HCT116 (cell line): ENCODE measurements at regions not wholly inside any gene's neighbourhood (a gene's known extent, or its start where the extent isn't known, plus 50 kb on each side); places are given as distances from the start of the nearest gene placed in this dataset.

Experiments
- ATAC-seq: fragments of 200-7000 bp; cut with Tn5 transposase; 2 replicates; pipeline ENCODE4 v1.9.1; 2020; ENCODE audit warnings: mild to moderate bottlenecking, moderate library complexity
- BruUV-seq: library from RNA; stranded (reverse); fragments of 400-500 nt; replicated peaks from 2 replicates; lab custom pipeline; 2021; lab: Mats Ljungman, UMichigan
- CTCF ChIA-PET: fragments of 300-600 bp; sonication (Branson Sonifier 250); formaldehyde crosslinking; loops from one replicate; lab custom pipeline; 2021; ENCODE audit warnings: antibody characterized with exemption; lab: Charles Lee
- POLR2A ChIA-PET: fragments of 300-600, 350-600 bp; sonication (Branson Sonifier 250); formaldehyde crosslinking; loops from one replicate; lab custom pipeline; 2021; ENCODE audit warnings: antibody characterized with exemption; lab: Charles Lee
- RAD21 ChIA-PET, 2 experiments: fragments of 300-600 bp; sonication (Branson Sonifier 250); formaldehyde crosslinking; loops; one replicate each; lab custom pipeline; 2023; ENCODE audit warnings: low total read pairs in 2 of 2; ENCODE audit not compliant: uncharacterized antibody in 2 of 2, unreplicated experiment in 2 of 2, low non-redundant PET in 1 of 2; lab: Charles Lee
- DNase-seq: peaks from one replicate; pipeline ENCODE4 v3.0.0-alpha.2; 2010; ENCODE audit warnings: low read depth, low spot score
- H2AFZ ChIP-seq: fragments of 200-600 bp; shearing (Covaris generic), sonication (generic); 2 replicates; pipeline ENCODE4 v1.6.1; 2017; ENCODE audit warnings: low read depth, mixed run types, mixed read lengths, antibody characterized with exemption, low read length; ENCODE audit not compliant: poor library complexity, severe bottlenecking
- H3K27ac ChIP-seq: 2 replicates; pipeline ENCODE4 v1.5.1; 2012; ENCODE audit warnings: low read depth, low read length
- H3K27me3 ChIP-seq: fragments of 200-600 bp; sonication (generic); 2 replicates; pipeline ENCODE4 v1.6.1; 2016; ENCODE audit warnings: mixed run types, low read length, mixed read lengths; ENCODE audit not compliant: insufficient read depth
- H3K36me3 ChIP-seq, 2 experiments: fragments of 200-500 bp in 1 of 2; fragments of 200-600 bp in 1 of 2; sonication (Bioruptor generic) in 1 of 2; sonication (generic) in 1 of 2; 2 replicates each; pipeline versions ENCODE4 v1.5.1 to v1.6.1; 2014 to 2016; ENCODE audit warnings: low read length in 2 of 2, inconsistent platforms in 1 of 2, mixed read lengths in 1 of 2, mixed run types in 1 of 2; ENCODE audit not compliant: insufficient read depth in 2 of 2, control insufficient read depth in 1 of 2
- H3K4me1 ChIP-seq, 2 experiments: fragments of 200-600 bp in 1 of 2; sonication (generic) in 1 of 2; 2 replicates each; pipeline versions ENCODE4 v1.5.1 to v1.6.1; 2012 to 2017; ENCODE audit warnings: low read length in 2 of 2, inconsistent platforms in 1 of 2, mild to moderate bottlenecking in 1 of 2, mixed read lengths in 1 of 2, mixed run types in 1 of 2, moderate library complexity in 1 of 2; ENCODE audit not compliant: insufficient read depth in 2 of 2, control insufficient read depth in 1 of 2
- H3K4me2 ChIP-seq: fragments of 200-600 bp; sonication (generic); 2 replicates; pipeline ENCODE4 v1.6.1; 2017; ENCODE audit warnings: mixed run types, low read length, mixed read lengths
- H3K4me3 ChIP-seq, 2 experiments: fragments of 200-600 bp in 1 of 2; sonication (generic) in 1 of 2; replicated peaks in 1 of 2; 2 replicates each; pipeline ENCODE4 v1.5.1; 2011 to 2016; ENCODE audit warnings: low read length in 2 of 2, control low read depth in 1 of 2, low read depth in 1 of 2, mild to moderate bottlenecking in 1 of 2, mixed read lengths in 1 of 2, mixed run types in 1 of 2
- H3K79me2 ChIP-seq: fragments of 200-600 bp; sonication (generic); 2 replicates; pipeline ENCODE4 v1.6.1; 2017; ENCODE audit warnings: mild to moderate bottlenecking, mixed run types, low read length, moderate library complexity, mixed read lengths; ENCODE audit not compliant: insufficient read depth
- H3K9ac ChIP-seq: fragments of 200-600 bp; sonication (generic); 2 replicates; pipeline ENCODE4 v1.6.1; 2016; ENCODE audit warnings: low read length, mixed read lengths
- H3K9me2 ChIP-seq: fragments of 200-600 bp; sonication (generic), shearing (Covaris generic); 2 replicates; pipeline ENCODE4 v1.6.1; 2017; ENCODE audit warnings: mixed run types, mild to moderate bottlenecking, moderate library complexity; ENCODE audit not compliant: insufficient read depth
- H3K9me3 ChIP-seq, 2 experiments: fragments of 200-500 bp in 1 of 2; fragments of 200-600 bp in 1 of 2; sonication (Bioruptor generic) in 1 of 2; sonication (generic) in 1 of 2; 2 replicates each; pipeline ENCODE4 v1.6.1; 2014 to 2017; ENCODE audit warnings: low read length in 2 of 2, mixed read lengths in 2 of 2, inconsistent platforms in 1 of 2, low read depth in 1 of 2, mild to moderate bottlenecking in 1 of 2, mixed run types in 1 of 2, moderate library complexity in 1 of 2; ENCODE audit not compliant: control insufficient read depth in 1 of 2, insufficient read depth in 1 of 2
- H4K20me1 ChIP-seq: fragments of 200-600 bp; sonication (generic), shearing (Covaris generic); 2 replicates; pipeline ENCODE4 v1.6.1; 2017; ENCODE audit warnings: mixed run types, mild to moderate bottlenecking, moderate library complexity; ENCODE audit not compliant: insufficient read depth
- ELF1 ChIP-seq: IDR thresholded peaks from 2 replicates; pipeline ENCODE4 v1.6.1; 2012; ENCODE audit warnings: low read depth, borderline replicate concordance
- FOSL1 ChIP-seq: IDR thresholded peaks from 2 replicates; pipeline ENCODE4 v1.6.1; 2012; ENCODE audit warnings: low read depth
- MAX ChIP-seq: IDR thresholded peaks from 2 replicates; pipeline ENCODE4 v1.6.1; 2012
- POLR2AphosphoS5 ChIP-seq: IDR thresholded peaks from 2 replicates; pipeline ENCODE4 v1.6.1; 2011; ENCODE audit warnings: mild to moderate bottlenecking, low read depth, low read length, moderate library complexity
- REST ChIP-seq: IDR thresholded peaks from 2 replicates; pipeline ENCODE4 v1.6.1; 2012; ENCODE audit warnings: low read depth
- intact Hi-C: fragments of 100-400 bp; cut with micrococcal nuclease; formaldehyde crosslinking; loops from 2 replicates; pipeline ENCODE4 v1.10.0; 2022

- no peaks in the 10 kb centered on the region for H3K79me2 ChIP-seq
- POLR2A ChIA-PET: no interaction called here
- TF ChIP-seq FOSL1: no peak
- TF ChIP-seq REST: no peak
- no peak for TF ChIP-seq ELF1
- no peak for TF ChIP-seq MAX
- TF ChIP-seq POLR2AphosphoS5: no peak
- TF ChIP-seq, all 23 proteins: peak for 0
- H4K20me1 ChIP-seq: no peaks in the 10 kb centered on the region
- H3K4me2 ChIP-seq: no peak overlapping the region
- no TSS peak for BruUV-seq
- ATAC-seq (no peak), DNase-seq (no peak)
- H3K4me1 ChIP-seq: no peaks in the 10 kb centered on the region
- intact Hi-C loops: no loop called here
- H3K36me3 ChIP-seq: no peaks in the 10 kb centered on the region
- ChIA-PET RAD21 (no interaction called here), CTCF (interaction anchor here (0.7 kb wide), 1 partner anchor 113 kb away, joined by 4 read pairs; no protein-coding TSS in a partner anchor)
- H3K9ac ChIP-seq: no peak overlapping the region
- peaks cover 4% of the 10 kb centered on the region; the same call in 1 of the 2 replicates for H3K27me3 ChIP-seq
- no peak overlapping the region for H3K4me3 ChIP-seq
- H3K27ac ChIP-seq: no peak overlapping the region
- no peaks in the 10 kb centered on the region for H3K9me2 ChIP-seq
- H3K9me3 ChIP-seq: no peaks in the 10 kb centered on the region
- H2AFZ ChIP-seq: no peak overlapping the region
These were observed 53.0 kb upstream of the ANP32D start for GRCh38 chr12:48419116-48419935.
